HAP-1 (cell line): ENCODE measurements at regions not wholly inside any gene's neighbourhood (a gene's known extent, or its start where the extent isn't known, plus 50 kb on each side); places are given as distances from the start of the nearest gene placed in this dataset.

Source experiments
- DNase-seq, 2 experiments: peaks; one replicate each; pipeline ENCODE4 v3.0.0-alpha.2; 2016 to 2020; ENCODE audit warnings: low spot score in 2 of 2
- H3K27me3 ChIP-seq: fragments of 250-450 bp; sonication (Bioruptor Pico); 2 replicates; pipeline ENCODE4 v1.5.1; 2020; ENCODE audit warnings: low read depth, mild to moderate bottlenecking, moderate library complexity
- H3K36me3 ChIP-seq: fragments of 250-450 bp; sonication (Bioruptor Pico); replicated peaks from 2 replicates; pipeline ENCODE4 v1.5.1; 2020; ENCODE audit warnings: mild to moderate bottlenecking
- H3K4me1 ChIP-seq: fragments of 250-450 bp; sonication (Bioruptor Pico); 2 replicates; pipeline ENCODE4 v1.5.1; 2020; ENCODE audit warnings: mild to moderate bottlenecking
- H3K4me3 ChIP-seq: fragments of 250-450 bp; sonication (Bioruptor Pico); 2 replicates; pipeline ENCODE4 v1.5.1; 2020; ENCODE audit warnings: mild to moderate bottlenecking, moderate library complexity
- H3K9me3 ChIP-seq: fragments of 250-450 bp; sonication (Bioruptor Pico); 2 replicates; pipeline ENCODE4 v1.5.1; 2020; ENCODE audit warnings: mild to moderate bottlenecking, moderate library complexity
- in situ Hi-C: fragments of 300-500 bp; cut with MboI; formaldehyde crosslinking; loops from 3 replicates; pipeline ENCODE4 v1.14.3; 2020; ENCODE audit warnings: low sequenced_read_pairs, inconsistent platforms, mixed read lengths

GRCh38 chr7:140232957-140233917 is 56.5 kb upstream of the KDM7A start:
- Histone ChIP-seq H3K27me3 (no peaks in the 10 kb centered on the region), H3K9me3 (no peaks in the 10 kb centered on the region), H3K4me3 (no peak overlapping the region), H3K4me1 (no peaks in the 10 kb centered on the region), H3K36me3 (no peaks in the 10 kb centered on the region)
- in situ Hi-C loops: no loop called here
- no peak for DNase-seq

GRCh38 chr7:140231771-140232491 is 55.1 kb upstream of the KDM7A start:
- Histone ChIP-seq H3K9me3 (no peaks in the 10 kb centered on the region), H3K4me1 (no peaks in the 10 kb centered on the region), H3K36me3 (no peaks in the 10 kb centered on the region), H3K27me3 (no peaks in the 10 kb centered on the region), H3K4me3 (peak overlapping the region; percentile 23)
- no peak for DNase-seq
- in situ Hi-C loops: no loop called here

- DNase-seq: peak; percentile 65 to 79
- in situ Hi-C loops: no loop called here
- no peaks in the 10 kb centered on the region for H3K27me3 ChIP-seq
- no peaks in the 10 kb centered on the region for H3K9me3 ChIP-seq
- H3K36me3 ChIP-seq: no peaks in the 10 kb centered on the region
- H3K4me1 ChIP-seq: no peaks in the 10 kb centered on the region
- H3K4me3 ChIP-seq: peak overlapping the region; percentile 23
Measured at GRCh38 chr7:140230861-140231770, 54.3 kb upstream of the KDM7A start.

- in situ Hi-C loops: no loop called here
- Histone ChIP-seq H3K36me3 (no peaks in the 10 kb centered on the region), H3K4me1 (no peaks in the 10 kb centered on the region), H3K27me3 (no peaks in the 10 kb centered on the region), H3K9me3 (no peaks in the 10 kb centered on the region), H3K4me3 (peak overlapping the region; percentile 23)
- DNase-seq: peak in 1 of 2 experiments; percentile 47
Measured at GRCh38 chr7:140230516-140230860, 53.7 kb upstream of the KDM7A start.

GRCh38 chr7:140229591-140230515 is 53.1 kb upstream of the KDM7A start:
- Histone ChIP-seq H3K9me3 (no peaks in the 10 kb centered on the region), H3K36me3 (no peaks in the 10 kb centered on the region), H3K4me3 (peak overlapping the region; percentile 9; the same call in 1 of the 2 replicates), H3K27me3 (no peaks in the 10 kb centered on the region), H3K4me1 (no peaks in the 10 kb centered on the region)
- peak in 1 of 2 experiments; percentile 16 for DNase-seq
- in situ Hi-C loops: no loop called here

GRCh38 chr7:140229101-140229525 is 52.3 kb upstream of the KDM7A start:
- in situ Hi-C loops: no loop called here
- H3K4me1 ChIP-seq: no peaks in the 10 kb centered on the region
- H3K9me3 ChIP-seq: no peaks in the 10 kb centered on the region
- DNase-seq: no peak
- H3K27me3 ChIP-seq: no peaks in the 10 kb centered on the region
- no peaks in the 10 kb centered on the region for H3K36me3 ChIP-seq
- no peak overlapping the region for H3K4me3 ChIP-seq
